BJ (cell line): ENCODE measurements at regions not wholly inside any gene's neighbourhood (a gene's known extent, or its start where the extent isn't known, plus 50 kb on each side); places are given as distances from the start of the nearest gene placed in this dataset.

Experiments used
- CTCF ChIA-PET: fragments of 350-600 bp; formaldehyde crosslinking; extraction: SDS; loops from one replicate; lab custom pipeline; 2021; ENCODE audit warnings: antibody characterized with exemption, inconsistent platforms; lab: Yijun Ruan, JAX
- POLR2A ChIA-PET: fragments of 300-600 bp; sonication (Branson Sonifier 250); formaldehyde crosslinking; extraction: SDS; loops from one replicate; lab custom pipeline; 2021; ENCODE audit warnings: antibody characterized with exemption; lab: Charles Lee
- DNase-seq: peaks from one replicate; pipeline ENCODE4 v3.0.0-alpha.2; 2011; ENCODE audit warnings: low read depth
- H3K27me3 ChIP-seq: 2 replicates; pipeline ENCODE4 v1.6.0; 2011; ENCODE audit warnings: low read length; ENCODE audit not compliant: control insufficient read depth, insufficient read depth
- H3K36me3 ChIP-seq: 2 replicates; pipeline ENCODE4 v1.5.1; 2011; ENCODE audit warnings: low read length; ENCODE audit not compliant: control insufficient read depth, insufficient read depth
- H3K4me3 ChIP-seq: 2 replicates; pipeline ENCODE4 v1.5.1; 2011; ENCODE audit warnings: low read depth, mild to moderate bottlenecking, control low read depth, low read length
- CTCF ChIP-seq: IDR thresholded peaks from 2 replicates; pipeline ENCODE4 v1.5.1; 2011; ENCODE audit warnings: low read depth, mild to moderate bottlenecking, control low read depth, inconsistent platforms, low read length, moderate library complexity; ENCODE audit not compliant: insufficient read depth

GRCh38 chr6:14276071-14276470, 158.5 kb downstream of the CD83 start:
- Histone ChIP-seq H3K4me3 (no peak overlapping the region), H3K27me3 (no peaks in the 10 kb centered on the region), H3K36me3 (no peaks in the 10 kb centered on the region; the same call in 1 of the 2 replicates)
- POLR2A ChIA-PET: no interaction called here
- no peak for DNase-seq
- TF ChIP-seq CTCF: no peak
- CTCF ChIA-PET: no interaction called here

GRCh38 chr6:14276667-14277404, 159.3 kb downstream of the CD83 start:
- POLR2A ChIA-PET: no interaction called here

GRCh38 chr6:14277405-14277930, 159.9 kb downstream of the CD83 start:
- H3K36me3 ChIP-seq: no peaks in the 10 kb centered on the region; the same call in 1 of the 2 replicates
- no peak for DNase-seq
- no peak for TF ChIP-seq CTCF
- CTCF ChIA-PET: interaction anchor here (1.2 kb wide), 1 partner anchor 256 kb away, joined by 4 read pairs; no protein-coding TSS in a partner anchor
- H3K4me3 ChIP-seq: no peak overlapping the region
- POLR2A ChIA-PET: no interaction called here
- no peaks in the 10 kb centered on the region for H3K27me3 ChIP-seq

More at GRCh38 chr6:14276667-14277404, 159.3 kb downstream of the CD83 start:
- Histone ChIP-seq H3K4me3 (no peak overlapping the region), H3K27me3 (no peaks in the 10 kb centered on the region), H3K36me3 (no peaks in the 10 kb centered on the region; the same call in 1 of the 2 replicates)
- DNase-seq: no peak
- CTCF ChIA-PET: interaction anchor here (1.2 kb wide), 1 partner anchor 257 kb away, joined by 4 read pairs; no protein-coding TSS in a partner anchor
- no peak for TF ChIP-seq CTCF

- POLR2A ChIA-PET: no interaction called here
- no peak for TF ChIP-seq CTCF
- no peak for DNase-seq
- no peak overlapping the region for H3K4me3 ChIP-seq
- no peaks in the 10 kb centered on the region; the same call in 1 of the 2 replicates for H3K36me3 ChIP-seq
- CTCF ChIA-PET: no interaction called here
- H3K27me3 ChIP-seq: no peaks in the 10 kb centered on the region
Observed at GRCh38 chr6:14278006-14278405, 160.4 kb downstream of the CD83 start.

GRCh38 chr6:14278446-14278845, 160.9 kb downstream of the CD83 start:
- CTCF ChIA-PET: no interaction called here
- TF ChIP-seq CTCF: no peak
- no peaks in the 10 kb centered on the region for H3K27me3 ChIP-seq
- POLR2A ChIA-PET: no interaction called here
- H3K4me3 ChIP-seq: no peak overlapping the region
- no peak for DNase-seq
- no peaks in the 10 kb centered on the region; the same call in 1 of the 2 replicates for H3K36me3 ChIP-seq
